Kidney (tissue), 13 donors: ENCODE measurements at regions not wholly inside any gene's neighbourhood (a gene's known extent, or its start where the extent isn't known, plus 50 kb on each side); places are given as distances from the start of the nearest gene placed in this dataset.

Experiments used
- DNase-seq, 5 donors: peaks; one replicate each; pipeline ENCODE4 v3.0.0-alpha.2; 2013 to 2020
- FAIRE-seq: peaks from 2 replicates; lab custom pipeline; 2012; peaks lifted over from hg19 to GRCh38; lab: Jason Lieb, UNC
- H3K27ac ChIP-seq, 2 donors: one replicate each; pipeline ENCODE4 v1.7.0; 2013; ENCODE audit warnings: low read depth in 2 of 2, low read length in 2 of 2, inconsistent platforms in 1 of 2
- H3K27me3 ChIP-seq: one replicate; pipeline ENCODE4 v1.7.1; 2013; ENCODE audit warnings: low read length, inconsistent platforms; ENCODE audit not compliant: control insufficient read depth, insufficient read depth
- H3K36me3 ChIP-seq, 3 donors: one replicate each; pipeline versions ENCODE4 v1.7.0 to v1.7.1; 2013; ENCODE audit warnings: low read length in 3 of 3, control low read depth in 1 of 3, inconsistent platforms in 1 of 3; ENCODE audit not compliant: insufficient read depth in 3 of 3, control insufficient read depth in 2 of 3
- H3K4me1 ChIP-seq, 3 donors: one replicate each; pipeline versions ENCODE4 v1.7.0 to v1.7.1; 2013; ENCODE audit warnings: low read length in 3 of 3, inconsistent platforms in 1 of 3, low read depth in 1 of 3; ENCODE audit not compliant: control insufficient read depth in 2 of 3, insufficient read depth in 2 of 3
- H3K4me3 ChIP-seq, 3 donors: one replicate each; pipeline versions ENCODE4 v1.7.0 to v1.8.1; 2013; ENCODE audit warnings: low read length in 3 of 3, control low read depth in 1 of 3, inconsistent platforms in 1 of 3
- H3K9ac ChIP-seq, 3 donors: one replicate each; pipeline versions ENCODE4 v1.7.0 to v1.7.1; 2013; ENCODE audit warnings: low read length in 3 of 3, control low read depth in 1 of 3, inconsistent platforms in 1 of 3
- H3K9me3 ChIP-seq, 3 donors: one replicate each; pipeline versions ENCODE4 v1.7.0 to v1.7.1; 2013; ENCODE audit warnings: low read length in 3 of 3, control low read depth in 1 of 3, inconsistent platforms in 1 of 3; ENCODE audit not compliant: control insufficient read depth in 2 of 3, insufficient read depth in 1 of 3
- intact Hi-C: fragments of 100-400 bp; cut with DNase I; formaldehyde crosslinking; loops from one replicate; pipeline ENCODE4 v1.11.1; 2022
- TF ChIP-seq, protein P1 (sequence below): IDR thresholded peaks from 3 replicates; pipeline ENCODE4 v1.5.1; 2012; ENCODE audit warnings: mild to moderate bottlenecking, moderate library complexity, borderline replicate concordance; ENCODE audit not compliant: insufficient read depth; ENCODE audit errors: extremely low read depth
- donor health status: control.
- donor health status: control.
- donor health status: control.
- donor health status: control.
- donor health status: control.
- donor health status: DM: yes; HTN: yes; CAD: no.
- donor health status: Normal renal cell carcinoma (clear cell type).

DNA sequence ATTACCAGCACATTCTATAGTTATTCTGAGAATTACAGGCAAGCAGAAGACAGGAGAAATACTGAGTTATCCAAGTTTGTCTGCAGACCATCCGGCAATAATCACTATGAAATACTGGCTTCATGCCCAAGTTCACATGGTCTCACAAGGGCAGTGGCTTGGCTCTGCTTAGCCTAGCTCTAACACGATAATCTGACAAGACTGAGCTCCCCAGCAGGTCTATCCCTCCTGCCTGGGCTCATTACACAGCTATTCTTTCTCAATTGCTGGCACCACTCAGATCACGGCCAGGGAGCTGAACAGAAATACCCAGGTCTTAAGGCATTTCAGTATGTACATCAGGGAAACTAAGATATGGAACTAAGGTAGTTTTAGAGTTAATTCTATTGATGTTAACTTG, 361.6 kb upstream of the PCDH20 start:
- Histone ChIP-seq H3K9ac (no peak overlapping the region), H3K36me3 (no peaks in the 10 kb centered on the region), H3K4me3 (no peak overlapping the region), H3K27ac (no peak overlapping the region), H3K4me1 (no peaks in the 10 kb centered on the region), H3K9me3 (no peaks in the 10 kb centered on the region), H3K27me3 (no peaks in the 10 kb centered on the region)
- TF ChIP-seq, protein P1, sequence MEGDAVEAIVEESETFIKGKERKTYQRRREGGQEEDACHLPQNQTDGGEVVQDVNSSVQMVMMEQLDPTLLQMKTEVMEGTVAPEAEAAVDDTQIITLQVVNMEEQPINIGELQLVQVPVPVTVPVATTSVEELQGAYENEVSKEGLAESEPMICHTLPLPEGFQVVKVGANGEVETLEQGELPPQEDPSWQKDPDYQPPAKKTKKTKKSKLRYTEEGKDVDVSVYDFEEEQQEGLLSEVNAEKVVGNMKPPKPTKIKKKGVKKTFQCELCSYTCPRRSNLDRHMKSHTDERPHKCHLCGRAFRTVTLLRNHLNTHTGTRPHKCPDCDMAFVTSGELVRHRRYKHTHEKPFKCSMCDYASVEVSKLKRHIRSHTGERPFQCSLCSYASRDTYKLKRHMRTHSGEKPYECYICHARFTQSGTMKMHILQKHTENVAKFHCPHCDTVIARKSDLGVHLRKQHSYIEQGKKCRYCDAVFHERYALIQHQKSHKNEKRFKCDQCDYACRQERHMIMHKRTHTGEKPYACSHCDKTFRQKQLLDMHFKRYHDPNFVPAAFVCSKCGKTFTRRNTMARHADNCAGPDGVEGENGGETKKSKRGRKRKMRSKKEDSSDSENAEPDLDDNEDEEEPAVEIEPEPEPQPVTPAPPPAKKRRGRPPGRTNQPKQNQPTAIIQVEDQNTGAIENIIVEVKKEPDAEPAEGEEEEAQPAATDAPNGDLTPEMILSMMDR = no peak
- FAIRE-seq = no peak
- intact Hi-C loops = no loop called here
- DNase-seq = peak in 2 of 5 donors; percentile 18

DNA sequence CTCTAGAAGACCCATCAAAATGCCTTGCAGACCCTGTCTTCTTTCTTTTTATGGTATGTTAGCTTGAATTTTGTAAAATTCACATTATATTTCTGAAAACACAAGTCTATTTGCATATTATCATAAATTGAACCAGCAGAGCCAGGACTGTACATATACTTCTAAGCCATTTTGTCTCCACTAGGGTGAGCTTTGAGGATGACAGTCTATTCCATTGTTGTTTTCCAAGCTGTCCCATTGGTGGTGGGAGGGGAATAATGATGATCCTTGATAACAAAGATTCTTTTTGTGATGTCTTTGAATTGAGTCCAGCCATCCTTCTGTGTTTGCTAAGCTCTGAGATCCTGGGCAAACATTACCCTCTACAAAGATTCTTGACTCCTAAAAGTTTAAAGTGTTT, 359.3 kb upstream of the PCDH20 start:
- TF ChIP-seq, protein P1 = no peak
- Histone ChIP-seq H3K9ac (no peak overlapping the region), H3K9me3 (no peaks in the 10 kb centered on the region), H3K4me3 (no peak overlapping the region), H3K4me1 (no peaks in the 10 kb centered on the region), H3K27me3 (no peaks in the 10 kb centered on the region), H3K27ac (no peak overlapping the region), H3K36me3 (no peaks in the 10 kb centered on the region)
- FAIRE-seq (no peak), DNase-seq (no peak)
- intact Hi-C loops = no loop called here

DNA sequence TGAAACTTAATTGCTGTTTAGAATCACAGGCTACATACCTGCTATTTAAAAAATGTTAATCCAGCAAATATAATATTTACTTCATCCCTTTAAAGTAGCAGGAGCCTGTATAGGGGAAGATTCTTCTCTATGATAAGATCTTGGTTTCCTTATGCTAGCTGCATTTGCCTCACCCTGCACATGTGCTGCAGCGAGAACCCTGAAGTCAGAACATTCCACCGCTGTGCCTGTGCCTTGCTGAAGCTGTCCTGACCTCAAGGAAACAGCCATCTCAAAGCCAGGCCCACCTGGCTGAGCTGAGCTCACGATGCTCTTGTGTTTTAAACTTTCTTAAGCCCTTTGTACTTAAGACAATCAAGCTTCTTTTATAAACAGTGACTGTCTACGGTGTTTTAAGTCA, 355.0 kb upstream of the PCDH20 start:
- DNase-seq = peak in 1 of 5 donors; percentile 22
- no peaks in the 10 kb centered on the region for H3K27me3 ChIP-seq
- H3K36me3 ChIP-seq = no peaks in the 10 kb centered on the region
- H3K9ac ChIP-seq = no peak overlapping the region
- TF ChIP-seq, protein P1 = no peak
- intact Hi-C loops = no loop called here
- peaks cover 0 to 5% (median 0%) of the 10 kb centered on the region in 3 donors for H3K9me3 ChIP-seq
- no peak for FAIRE-seq
- no peaks in the 10 kb centered on the region for H3K4me1 ChIP-seq
- no peak overlapping the region for H3K4me3 ChIP-seq
- no peak overlapping the region for H3K27ac ChIP-seq

DNA sequence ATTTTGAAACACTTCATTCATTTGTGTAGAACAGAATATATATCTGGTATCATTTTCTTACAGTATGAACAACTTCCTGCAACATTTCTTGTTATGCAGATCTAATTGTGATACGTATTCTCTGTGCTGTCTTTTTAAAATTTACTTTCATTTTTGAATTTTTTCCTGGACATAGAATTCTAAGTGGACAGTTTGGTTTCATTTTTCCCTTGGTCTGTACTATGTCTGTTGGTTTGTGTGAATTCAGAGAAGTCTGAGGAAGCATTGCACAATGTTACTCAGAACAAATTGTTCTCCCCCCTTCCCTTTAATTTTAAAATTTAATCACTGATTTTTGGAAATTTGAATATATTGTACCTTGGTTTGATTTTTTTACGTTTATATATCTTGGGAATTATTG, 352.5 kb upstream of the PCDH20 start:
- Histone ChIP-seq H3K9ac (no peak overlapping the region), H3K27ac (no peak overlapping the region), H3K27me3 (no peaks in the 10 kb centered on the region), H3K4me3 (no peak overlapping the region), H3K4me1 (no peaks in the 10 kb centered on the region), H3K36me3 (no peaks in the 10 kb centered on the region), H3K9me3 (peaks cover 0 to 5% (median 0%) of the 10 kb centered on the region in 3 donors)
- TF ChIP-seq, protein P1 = no peak
- FAIRE-seq = no peak
- DNase-seq = no peak
- intact Hi-C loops = no loop called here
